ENCODE measurements at regions not wholly inside any gene's neighbourhood (a gene's known extent, or its start where the extent isn't known, plus 50 kb on each side); places are given as distances from the start of the nearest gene placed in this dataset.

- DNase-seq (ENCODE audit: low spot score) = no peak
Observed at GRCh38 chr22:48444320-48445112, 1383.2 kb downstream of the BRD1 start.

- no peak for DNase-seq (ENCODE audit: low spot score)
Observed at GRCh38 chr22:48443680-48444079, 1384.0 kb downstream of the BRD1 start.

- no peak for DNase-seq (ENCODE audit: low spot score)
Observed at GRCh38 chr22:48442663-48443062, 1385.0 kb downstream of the BRD1 start.

GRCh38 chr22:48441553-48441850, 1386.2 kb downstream of the BRD1 start:
- DNase-seq (ENCODE audit: low spot score) = no peak

GRCh38 chr22:48440673-48441552, 1386.8 kb downstream of the BRD1 start:
- no peak for DNase-seq (ENCODE audit: low spot score)

- DNase-seq (ENCODE audit: low spot score) = no peak
Observed at GRCh38 chr22:48440176-48440575, 1387.5 kb downstream of the BRD1 start.

GRCh38 chr22:48439560-48440135, 1388.0 kb downstream of the BRD1 start:
- no peak for DNase-seq (ENCODE audit: low spot score)

GRCh38 chr22:48438800-48439559, 1388.7 kb downstream of the BRD1 start:
- no peak for DNase-seq (ENCODE audit: low spot score)

GRCh38 chr22:48438096-48438495, 1389.6 kb downstream of the BRD1 start:
- no peak for DNase-seq (ENCODE audit: low spot score)

GRCh38 chr22:48436201-48436931, 1391.3 kb downstream of the BRD1 start:
- DNase-seq (ENCODE audit: low spot score) = no peak

GRCh38 chr22:48434868-48435250, 1392.8 kb downstream of the BRD1 start:
- DNase-seq (ENCODE audit: low spot score) = no peak

- DNase-seq (ENCODE audit: low spot score) = no peak
Observed at GRCh38 chr22:48434156-48434867, 1393.4 kb downstream of the BRD1 start.

- no peak for DNase-seq (ENCODE audit: low spot score)
Observed at GRCh38 chr22:48433647-48434046, 1394.0 kb downstream of the BRD1 start.

- no peak for DNase-seq (ENCODE audit: low spot score)
Observed at GRCh38 chr22:48432781-48433518, 1394.7 kb downstream of the BRD1 start.

GRCh38 chr22:48431536-48432315, 1395.9 kb downstream of the BRD1 start:
- DNase-seq (ENCODE audit: low spot score) = no peak

- DNase-seq (ENCODE audit: low spot score) = no peak
Observed at GRCh38 chr22:48431014-48431413, 1396.7 kb downstream of the BRD1 start.

- DNase-seq (ENCODE audit: low spot score) = no peak
Observed at GRCh38 chr22:48429446-48430020, 1398.1 kb downstream of the BRD1 start.

- no peak for DNase-seq (ENCODE audit: low spot score)
Observed at GRCh38 chr22:48428631-48429371, 1398.9 kb downstream of the BRD1 start.
